HG03025 (cell line): ENCODE measurements at regions not wholly inside any gene's neighbourhood (a gene's known extent, or its start where the extent isn't known, plus 50 kb on each side); places are given as distances from the start of the nearest gene placed in this dataset.

Experiments used
- ATAC-seq: cut with Tn5 transposase; IDR thresholded peaks from one replicate; pipeline ENCODE4 v1.9.1; 2021; ENCODE audit warnings: mild to moderate bottlenecking, moderate library complexity; ENCODE audit not compliant: unreplicated experiment, low FRiP score

GRCh38 chr6:156114541-156114940 lies 658.9 kb upstream of the NOX3 start:
- no peak for ATAC-seq

DNA sequence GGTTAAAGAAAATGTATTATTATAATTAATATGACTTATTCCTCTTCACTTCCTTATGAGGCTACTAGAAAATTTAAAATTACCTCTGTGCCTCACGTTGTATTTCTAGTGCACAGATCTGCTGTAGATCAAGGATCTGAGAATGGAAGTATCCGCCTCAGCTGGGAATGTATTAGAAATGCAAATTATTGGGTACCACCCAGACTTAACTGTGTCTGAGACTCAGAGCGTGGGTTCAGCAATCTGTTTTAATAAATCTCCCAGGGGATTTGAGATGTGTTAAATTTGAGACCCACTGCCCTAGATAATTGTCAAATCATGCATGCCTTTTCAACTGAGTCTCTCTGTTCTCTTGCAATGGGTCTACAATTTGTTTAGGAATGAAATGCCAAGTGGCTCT lies 658.0 kb upstream of the NOX3 start:
- no peak for ATAC-seq

DNA sequence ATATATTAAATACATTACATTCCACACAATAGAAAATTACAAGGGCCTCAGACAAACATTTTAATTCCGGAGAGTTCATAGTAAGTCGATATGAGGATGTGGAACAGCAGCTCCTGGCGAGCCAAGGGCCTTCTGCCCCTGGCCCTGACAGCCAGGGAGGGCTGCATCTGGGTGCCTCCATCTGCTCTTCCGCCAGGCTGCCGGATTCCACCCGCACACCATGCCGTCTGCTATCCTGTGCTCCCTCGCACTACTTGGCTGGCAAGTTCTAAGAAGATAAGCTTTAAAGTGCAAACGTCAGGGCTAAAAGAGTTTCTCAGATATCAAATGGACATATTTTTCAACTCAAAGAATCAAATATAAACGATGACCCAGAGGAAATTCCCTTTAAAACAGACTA lies 656.3 kb upstream of the NOX3 start:
- no peak for ATAC-seq

DNA sequence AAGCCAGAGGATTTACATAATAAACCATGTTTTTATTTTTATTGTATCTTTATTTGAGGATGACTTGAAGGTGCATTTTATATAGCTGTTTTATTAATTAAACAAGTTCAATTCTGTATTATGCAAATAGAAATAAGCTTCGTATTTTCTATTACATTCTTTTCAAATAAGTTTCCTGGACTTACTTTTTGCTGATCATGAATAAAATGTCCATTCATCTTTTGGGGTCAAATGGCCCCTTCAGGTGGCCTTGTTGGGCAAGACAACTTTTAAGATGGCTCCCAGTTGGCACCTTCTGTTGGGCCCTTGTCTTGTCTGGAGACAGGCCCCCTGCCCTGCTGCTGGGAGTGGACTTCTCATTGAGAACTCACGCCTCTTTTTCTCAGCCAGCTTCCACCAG lies 654.6 kb upstream of the NOX3 start:
- ATAC-seq: no peak

DNA sequence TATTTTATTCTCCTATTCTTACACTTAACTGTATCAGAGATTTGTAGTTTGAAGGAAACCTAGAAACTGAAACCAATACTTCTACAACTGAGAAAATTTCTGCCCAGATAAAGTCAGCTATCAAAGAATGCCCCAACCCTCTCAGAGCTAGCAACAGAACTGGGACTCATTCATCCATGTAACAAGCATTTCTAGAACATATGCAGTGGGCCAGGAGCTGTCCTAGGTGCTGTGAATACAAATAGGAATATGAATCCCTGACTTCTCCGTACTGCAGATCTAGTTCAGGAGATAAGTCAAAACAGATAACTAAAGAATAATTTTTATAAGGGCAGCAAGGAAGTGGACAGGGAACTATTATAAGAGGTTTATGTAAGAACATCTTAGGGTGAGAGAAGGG lies 654.1 kb upstream of the NOX3 start:
- ATAC-seq: no peak

DNA sequence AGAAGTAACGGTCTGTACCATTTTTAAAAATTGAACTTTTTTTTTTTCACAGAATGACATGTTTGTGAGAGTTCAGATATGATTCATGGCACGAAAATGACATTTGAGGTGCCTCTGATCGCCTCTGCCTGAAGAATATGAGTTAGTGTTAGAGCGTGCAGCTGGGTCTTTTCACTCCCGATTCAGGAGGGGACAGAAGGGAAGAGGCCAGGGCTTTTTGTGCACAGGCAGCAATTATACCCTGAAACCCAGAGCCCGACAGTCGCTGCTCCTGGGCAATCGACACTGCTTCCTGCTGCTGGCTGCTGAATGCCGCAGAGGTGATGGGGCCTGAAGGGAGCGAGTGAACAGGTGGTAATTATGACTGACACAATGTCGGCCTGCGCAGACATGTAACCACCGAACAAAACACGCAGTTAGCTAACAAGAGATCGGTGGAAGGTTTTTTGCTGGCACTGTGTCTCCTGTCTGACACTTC lies 652.0 kb upstream of the NOX3 start:
- ATAC-seq: no peak

- no peak for ATAC-seq
Measured at GRCh38 chr6:156102129-156102528, 646.5 kb upstream of the NOX3 start.

DNA sequence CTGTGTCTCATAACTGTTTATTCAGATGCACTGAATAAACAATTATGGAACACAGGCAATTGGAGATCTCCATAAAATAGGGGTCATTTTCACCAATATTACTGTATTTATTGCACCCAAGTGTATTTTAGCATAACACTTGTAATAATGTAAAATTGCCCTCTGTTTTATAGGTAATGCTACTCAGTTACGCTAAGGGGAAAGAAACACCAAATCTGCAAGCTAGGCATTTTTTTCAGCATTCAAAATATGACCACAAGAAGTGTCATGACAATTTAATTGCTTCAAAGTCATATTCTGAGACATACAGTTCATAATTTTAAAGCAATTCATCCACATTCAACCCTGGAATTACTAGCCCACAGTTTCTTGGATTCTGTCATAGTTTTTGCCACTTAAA lies 643.2 kb upstream of the NOX3 start:
- no peak for ATAC-seq

DNA sequence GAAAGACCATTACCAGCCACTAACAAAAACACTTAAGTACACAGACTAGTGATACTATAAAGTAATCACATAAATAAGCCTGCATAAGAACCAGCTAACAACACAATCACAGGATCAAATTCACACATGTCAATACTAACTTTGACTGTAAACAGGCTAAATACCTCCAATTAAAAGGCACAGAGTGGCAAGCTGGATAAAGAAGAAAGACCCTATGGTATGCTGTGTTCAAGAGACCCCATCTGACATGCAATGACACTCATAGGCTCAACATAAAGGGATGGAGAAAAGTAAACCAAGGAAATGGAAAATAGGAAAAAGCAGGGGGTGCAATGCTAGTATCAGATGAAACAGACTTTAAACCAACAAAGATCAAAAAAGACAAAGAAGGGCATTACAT lies 631.8 kb upstream of the NOX3 start:
- no peak for ATAC-seq

DNA sequence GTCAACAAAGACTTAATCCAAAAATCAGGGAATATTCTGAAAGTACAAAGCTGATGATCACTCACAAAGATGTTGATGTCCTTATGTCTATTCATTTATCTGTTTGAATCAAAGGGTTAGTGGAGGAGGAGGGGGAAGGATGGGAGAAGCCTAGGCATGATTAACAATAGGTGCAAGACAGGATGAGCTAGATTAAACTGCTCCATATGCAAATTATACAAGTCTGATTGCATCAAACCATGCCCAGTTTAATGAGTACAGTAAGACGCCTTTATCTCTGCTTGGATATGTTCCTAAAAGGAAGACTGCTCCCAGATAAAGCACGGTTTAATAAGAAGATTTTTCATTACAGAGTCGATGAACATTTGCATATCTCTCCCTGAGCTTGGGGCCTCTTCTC lies 626.4 kb upstream of the NOX3 start:
- no peak for ATAC-seq

DNA sequence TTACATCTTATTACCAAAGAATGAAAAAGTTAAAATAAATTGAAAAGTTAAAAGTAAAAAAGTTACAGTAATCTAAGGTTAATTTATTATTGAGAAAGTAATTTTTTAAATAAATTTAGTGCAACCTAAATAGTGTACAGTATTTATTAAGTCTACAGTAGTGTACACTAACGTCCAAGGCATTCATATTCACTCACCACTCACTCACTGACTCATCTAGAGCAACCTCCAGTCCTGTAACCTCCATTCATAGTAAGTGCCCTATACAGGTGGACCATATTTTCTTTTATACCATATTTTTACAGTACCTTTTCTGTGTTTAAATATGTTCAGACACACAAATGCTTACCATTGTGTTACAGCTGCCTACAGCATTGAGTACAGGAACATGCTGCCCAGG lies 624.7 kb upstream of the NOX3 start:
- no peak for ATAC-seq

DNA sequence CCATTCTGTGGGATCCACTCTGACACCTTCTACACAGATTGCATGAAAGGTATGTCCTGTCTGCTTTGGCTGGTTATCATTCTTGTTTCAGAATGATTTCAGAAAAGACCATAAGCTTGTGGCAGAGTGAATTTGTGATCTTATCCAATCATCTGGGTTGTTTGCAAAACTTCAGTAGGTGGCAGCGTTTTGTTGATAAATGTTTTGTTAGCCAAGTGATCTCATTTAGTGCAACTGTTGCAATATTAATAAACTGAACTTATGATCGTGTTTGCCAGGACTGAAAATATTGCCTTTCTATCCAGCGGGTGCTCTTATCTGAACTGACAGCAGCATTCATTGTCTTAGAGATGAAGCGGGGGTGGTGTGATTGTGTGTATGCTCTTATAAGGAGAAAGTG lies 613.2 kb upstream of the NOX3 start:
- no peak for ATAC-seq

DNA sequence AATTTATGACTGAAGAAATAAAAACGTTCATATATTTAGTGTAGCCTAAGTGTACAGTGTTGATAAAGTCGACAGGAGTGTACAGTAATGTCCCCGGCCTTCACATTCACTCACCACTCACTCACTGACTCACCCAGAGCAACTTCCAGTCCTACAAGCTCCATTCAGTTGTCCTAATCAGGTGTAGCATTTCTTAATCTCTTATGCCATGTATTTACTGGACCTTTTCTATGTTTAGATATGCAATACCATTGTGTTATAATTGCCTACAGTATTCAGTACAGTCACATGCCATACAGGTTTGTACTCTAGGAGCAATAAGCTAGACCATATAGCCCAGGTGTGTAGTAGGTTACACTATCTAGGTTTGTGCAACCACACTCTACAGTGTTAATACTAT lies 610.2 kb upstream of the NOX3 start:
- no peak for ATAC-seq

- no peak for ATAC-seq
Measured at GRCh38 chr6:156062091-156062563, 606.5 kb upstream of the NOX3 start.

DNA sequence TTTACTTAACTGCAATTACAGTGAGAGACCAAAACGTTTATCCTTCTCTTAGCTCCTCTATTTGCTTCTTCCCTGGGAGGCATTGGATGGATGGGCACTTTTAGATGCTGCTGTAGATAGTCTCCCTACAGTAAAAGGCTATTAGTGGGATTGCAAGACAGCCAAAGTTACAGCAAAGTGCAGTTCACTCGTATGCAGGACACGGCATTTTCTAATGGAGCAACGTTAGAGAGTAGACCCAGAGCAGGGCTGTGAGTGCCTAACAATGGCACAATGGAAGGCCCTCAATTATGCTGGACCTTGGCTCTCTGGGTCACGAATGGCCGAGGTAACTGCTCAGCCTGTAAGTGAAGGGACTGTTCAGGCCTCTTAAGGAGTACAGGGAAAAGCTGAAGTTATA lies 605.8 kb upstream of the NOX3 start:
- no peak for ATAC-seq

- ATAC-seq: no peak
Measured at GRCh38 chr6:156060013-156060412, 604.4 kb upstream of the NOX3 start.

GRCh38 chr6:156058356-156058755 lies 602.7 kb upstream of the NOX3 start:
- no peak for ATAC-seq

DNA sequence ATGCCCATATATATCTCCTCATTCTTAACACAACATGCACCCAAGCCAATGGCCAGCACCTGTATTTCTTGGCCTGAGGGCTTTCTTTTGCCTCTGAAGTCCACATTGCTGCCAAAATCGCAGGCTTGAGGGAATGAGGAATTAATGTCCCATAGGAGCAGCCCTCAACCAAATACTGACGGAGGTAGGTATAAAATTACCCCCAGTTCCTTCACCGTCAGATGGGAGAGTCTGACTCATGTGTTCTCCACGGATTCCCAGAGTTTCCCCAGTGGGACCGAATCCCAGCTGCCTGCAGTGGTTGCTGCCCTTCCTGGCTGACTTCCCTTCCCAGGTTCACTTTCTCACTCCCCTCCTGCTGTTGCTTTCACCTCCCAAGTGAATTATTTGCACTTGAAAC lies 602.2 kb upstream of the NOX3 start:
- no peak for ATAC-seq

- no peak for ATAC-seq
Measured at GRCh38 chr6:156056085-156056484, 600.4 kb upstream of the NOX3 start.

DNA sequence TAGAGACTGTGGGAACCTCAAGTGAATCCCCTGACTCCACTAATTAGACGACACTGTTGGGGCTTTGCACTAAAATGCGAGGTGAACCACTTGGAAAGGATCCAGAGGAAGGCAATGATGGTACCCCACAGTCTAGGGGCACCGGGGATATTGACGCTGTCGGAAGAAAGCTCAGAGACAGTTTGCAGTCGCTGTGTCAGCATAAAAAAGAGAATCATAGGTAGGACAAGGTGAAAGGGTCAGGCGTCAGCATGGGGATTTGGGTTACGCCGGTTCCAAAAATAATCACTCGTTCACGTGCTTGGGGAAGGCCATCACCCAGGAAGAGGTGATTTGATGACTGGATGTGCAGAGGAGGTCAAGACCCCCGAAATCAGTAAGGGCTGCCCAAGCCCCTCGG lies 598.0 kb upstream of the NOX3 start:
- ATAC-seq: no peak

- no peak for ATAC-seq
Measured at GRCh38 chr6:156046841-156047449, 591.3 kb upstream of the NOX3 start.

DNA sequence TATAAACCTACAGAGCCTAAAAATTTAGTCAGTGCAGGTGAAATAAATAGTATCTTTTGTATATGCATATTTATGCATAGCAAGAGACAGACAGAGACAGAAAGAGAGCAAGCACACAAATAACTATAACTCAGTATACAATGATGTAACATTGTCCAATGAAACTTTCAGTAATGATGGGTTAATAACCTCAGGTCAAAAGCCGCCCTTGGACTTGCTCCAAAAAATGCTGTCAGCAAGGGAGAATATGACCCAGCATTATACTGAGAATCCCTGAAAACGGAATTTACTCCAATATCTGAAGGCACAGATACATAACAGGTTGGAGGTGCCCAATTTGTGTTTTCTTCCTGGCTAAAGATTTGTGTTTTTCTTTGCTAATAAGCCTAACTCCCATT lies 590.6 kb upstream of the NOX3 start:
- no peak for ATAC-seq
